NCI-H510A treated with DMSO at 0.1 percent for 48 hours (cell line): ENCODE measurements at regions not wholly inside any gene's neighbourhood (a gene's known extent, or its start where the extent isn't known, plus 50 kb on each side); places are given as distances from the start of the nearest gene placed in this dataset.
"Not testable (repeated sequence)": the region's sequence is repeated elsewhere in the genome, so short reads cannot be mapped to it uniquely, and the experiment has no call there.

ENCODE experiments used
- DNase-seq: peaks from one replicate; lab custom pipeline; 2025; lab: John Stamatoyannopoulos, UW

DNA sequence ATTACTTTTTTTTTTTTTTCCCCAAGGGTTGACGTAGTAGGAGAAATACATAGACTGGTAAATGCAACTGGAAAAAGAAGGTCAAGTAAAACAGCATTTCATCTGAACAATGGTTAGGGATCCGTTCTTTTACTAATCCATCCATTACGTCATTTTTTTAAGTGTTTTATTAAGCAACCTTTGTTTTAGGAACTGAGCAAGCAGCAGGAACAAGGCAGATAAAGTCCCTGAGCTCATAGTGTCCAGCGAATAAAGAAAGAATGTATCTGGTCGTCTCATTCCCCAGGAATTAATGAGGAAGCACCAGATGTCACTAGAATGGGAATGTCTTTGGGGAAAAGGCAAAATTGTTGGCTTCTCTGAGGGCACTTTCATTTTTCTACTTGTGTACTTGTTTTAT, 842.4 kb downstream of the TDRD15 start:
- DNase-seq: no peak

DNA sequence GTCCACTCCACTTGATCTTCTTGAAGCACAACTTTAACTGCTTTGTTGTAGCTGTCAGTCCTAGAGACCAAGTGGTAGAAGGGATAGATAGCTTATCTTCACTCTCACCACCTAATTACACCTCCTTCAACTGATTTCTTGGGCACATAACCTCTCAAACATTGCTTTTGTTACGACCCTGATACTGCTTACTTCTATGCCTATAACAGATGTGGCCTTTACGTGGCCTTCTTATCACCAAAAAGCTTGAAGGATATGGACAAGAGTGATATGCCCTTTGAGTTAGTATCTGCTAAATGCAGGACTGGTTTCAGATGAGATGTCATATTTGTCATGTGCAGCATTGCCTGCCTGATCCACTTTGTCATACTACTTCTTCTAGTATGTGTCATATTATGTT, 847.2 kb downstream of the TDRD15 start:
- no peak for DNase-seq

DNA sequence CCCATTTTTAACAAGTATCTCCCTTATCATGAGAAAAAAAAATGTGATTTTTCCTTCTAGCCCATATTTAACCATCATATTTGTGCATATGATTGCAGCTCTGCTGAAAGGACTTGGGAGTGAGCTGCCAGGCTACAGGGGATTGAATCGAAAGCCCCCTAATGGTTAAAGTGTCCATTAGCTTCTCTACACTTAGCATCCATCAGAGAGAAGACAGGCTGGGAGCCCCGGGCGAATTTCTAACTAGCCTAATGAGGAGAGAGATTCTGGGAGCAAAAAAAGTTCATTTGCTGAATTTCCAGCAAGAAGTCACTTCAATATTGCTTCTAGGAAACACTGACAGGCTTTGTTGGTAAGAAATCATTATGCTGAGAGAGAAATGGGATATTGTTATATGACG, 848.8 kb downstream of the TDRD15 start:
- DNase-seq: no peak

DNA sequence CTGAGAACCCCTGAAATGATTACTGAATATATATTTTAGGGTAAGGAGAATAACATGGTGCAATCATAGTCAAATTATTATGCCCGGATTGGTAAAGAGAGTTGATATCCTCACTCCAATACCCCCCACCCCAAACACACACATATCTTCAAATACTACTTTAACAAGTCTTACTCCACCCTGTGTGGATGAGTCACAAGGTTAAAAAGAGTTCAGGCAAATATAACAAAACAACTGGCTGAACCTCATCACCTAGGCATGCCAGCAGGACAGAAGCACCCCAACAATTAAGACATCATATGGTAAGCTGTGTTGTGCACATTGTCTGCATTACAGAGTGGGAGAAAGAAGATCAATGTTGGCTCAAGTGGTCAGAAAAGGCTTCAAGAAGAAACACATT, 857.4 kb downstream of the TDRD15 start:
- no peak for DNase-seq

DNA sequence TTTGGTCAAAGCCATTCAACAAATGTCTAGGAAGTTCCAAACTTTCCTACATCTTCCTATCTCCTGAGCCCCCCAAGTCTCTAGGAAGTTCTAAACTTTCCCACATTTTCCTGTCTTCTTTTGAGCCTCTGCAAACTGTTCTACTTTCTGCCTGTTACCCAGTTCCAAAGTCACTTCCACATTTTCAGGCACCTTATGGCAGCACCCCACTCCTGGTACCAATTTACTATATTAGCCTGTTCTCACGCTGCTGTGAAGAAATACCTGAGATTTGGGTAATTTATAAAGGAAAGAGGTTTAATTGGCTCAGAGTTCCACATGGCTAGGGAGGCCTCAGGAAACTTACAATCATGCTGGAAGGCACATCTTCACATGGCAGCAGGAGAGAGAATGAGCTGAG, 869.2 kb downstream of the TDRD15 start:
- DNase-seq: no peak

DNA sequence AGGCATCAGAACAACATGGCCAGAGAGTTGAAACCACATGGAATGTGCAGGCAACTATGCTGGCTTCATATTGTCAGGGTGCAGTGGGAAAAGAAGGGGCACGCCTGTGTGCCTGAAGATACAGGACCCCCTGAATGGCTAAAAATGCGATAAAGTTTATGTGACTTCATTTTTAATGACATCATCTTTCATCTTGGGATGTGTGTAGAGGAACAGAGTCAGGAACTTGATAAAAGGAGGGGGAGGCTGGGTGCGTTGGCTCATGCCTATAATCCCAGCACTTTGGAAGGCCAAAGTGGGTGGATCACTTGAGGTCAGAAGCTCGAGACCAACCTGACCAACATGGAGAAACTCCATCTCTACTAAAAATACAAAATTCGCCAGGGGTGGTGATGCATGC, 872.6 kb downstream of the TDRD15 start:
- DNase-seq: no peak

DNA sequence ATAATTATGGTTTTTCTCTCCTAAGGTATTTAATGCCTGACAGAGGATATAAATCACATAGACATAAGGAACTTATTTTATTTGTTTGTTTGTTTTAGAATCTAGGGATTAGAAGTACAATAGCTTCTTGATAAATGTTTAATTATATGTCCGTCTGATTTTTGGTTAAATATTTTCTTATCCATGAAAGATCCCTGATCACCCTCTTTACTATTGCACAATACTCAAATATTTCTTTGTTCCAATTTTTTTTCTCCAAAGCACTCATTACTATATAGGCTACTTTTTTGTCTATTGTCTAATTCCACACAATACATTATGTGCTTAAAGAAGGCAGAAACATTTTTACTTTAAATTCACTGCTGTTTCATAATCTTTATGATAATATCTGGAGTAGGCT, 875.8 kb downstream of the TDRD15 start:
- DNase-seq: no peak

DNA sequence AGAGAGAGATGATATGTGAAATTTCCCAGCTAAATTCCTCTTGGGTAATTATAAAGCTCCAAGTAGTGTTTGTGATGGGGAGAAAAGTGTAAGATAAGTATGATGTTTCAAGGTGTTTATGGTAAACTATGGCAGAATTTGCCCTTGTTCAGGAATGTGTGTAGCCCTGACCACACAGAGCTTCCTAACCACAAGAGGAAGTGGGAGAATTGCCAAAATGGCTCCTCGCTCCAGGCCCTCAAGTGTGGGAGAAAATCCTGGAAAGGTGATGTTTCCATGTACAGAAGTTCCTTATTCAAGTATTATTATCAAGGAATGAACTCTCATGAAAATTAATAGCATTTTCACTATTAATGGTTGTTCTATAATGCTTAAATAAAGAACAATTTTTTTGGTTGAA, 878.3 kb downstream of the TDRD15 start:
- DNase-seq: no peak

DNA sequence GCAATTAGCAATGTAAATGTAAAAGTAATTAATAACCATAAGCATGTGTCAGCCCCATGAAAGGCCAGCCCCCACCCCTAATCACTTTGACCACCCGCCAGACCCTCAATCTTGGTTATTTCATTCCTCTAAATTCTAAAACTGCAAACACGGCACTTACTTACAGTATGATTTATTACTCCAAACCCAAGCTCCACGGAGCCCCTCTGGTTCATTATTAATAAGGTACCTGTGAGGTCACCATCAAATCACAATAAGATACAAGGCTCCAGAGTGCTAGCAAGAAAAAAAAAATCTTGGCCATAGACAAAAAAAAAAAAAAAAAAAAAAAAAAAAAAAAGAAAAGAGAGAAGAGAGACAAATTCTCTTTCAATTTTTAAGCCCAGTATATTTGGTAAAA, 879.5 kb downstream of the TDRD15 start:
- DNase-seq: no peak

DNA sequence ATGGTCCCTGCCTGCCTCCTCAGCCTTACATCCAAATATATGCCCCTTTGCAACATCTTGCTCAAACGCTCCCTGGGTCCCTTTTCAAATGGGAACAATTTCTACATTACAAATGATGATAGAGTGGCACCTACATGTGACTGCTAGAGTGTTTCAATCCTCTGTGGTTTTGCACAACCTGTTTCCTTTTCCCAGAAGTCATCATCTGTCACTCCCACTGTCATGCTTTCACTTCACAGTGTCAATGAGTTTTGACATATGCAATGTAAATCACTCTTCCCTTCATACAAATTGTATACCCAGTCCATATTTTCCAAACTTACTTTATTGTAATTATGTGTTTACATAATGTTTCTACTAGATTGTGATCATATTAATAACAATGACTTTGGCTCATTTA, 887.3 kb downstream of the TDRD15 start:
- DNase-seq: no peak

DNA sequence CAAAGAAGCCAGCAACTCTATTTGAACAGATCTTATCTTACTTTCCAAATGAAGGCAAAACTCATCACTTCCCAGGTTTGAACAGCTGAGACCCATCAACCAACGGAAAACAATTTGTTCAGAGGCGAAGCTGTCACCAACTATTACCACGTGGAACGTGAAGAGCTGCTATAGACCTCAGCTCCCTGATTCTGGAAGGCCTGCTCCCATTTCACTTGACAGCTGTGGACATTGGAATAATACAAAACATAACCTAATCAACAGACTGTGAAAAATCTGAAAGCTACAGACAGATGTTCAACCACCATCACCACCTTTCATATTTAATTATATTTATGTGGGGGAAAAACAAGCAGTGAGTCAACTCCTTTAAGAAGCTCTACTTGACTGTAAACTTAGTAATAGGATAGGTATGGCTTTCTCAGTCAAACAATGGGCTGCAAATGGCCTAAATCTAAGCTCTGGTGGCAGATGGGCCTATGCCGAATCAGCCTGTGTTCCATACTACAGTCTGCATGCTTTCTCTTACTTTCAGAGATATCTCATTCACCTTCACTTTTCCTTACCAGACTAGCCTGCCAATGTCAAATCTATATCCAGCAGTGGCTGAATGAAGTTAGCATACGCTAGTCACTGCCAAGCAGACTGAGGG, 896.4 kb downstream of the TDRD15 start:
- DNase-seq: no peak

DNA sequence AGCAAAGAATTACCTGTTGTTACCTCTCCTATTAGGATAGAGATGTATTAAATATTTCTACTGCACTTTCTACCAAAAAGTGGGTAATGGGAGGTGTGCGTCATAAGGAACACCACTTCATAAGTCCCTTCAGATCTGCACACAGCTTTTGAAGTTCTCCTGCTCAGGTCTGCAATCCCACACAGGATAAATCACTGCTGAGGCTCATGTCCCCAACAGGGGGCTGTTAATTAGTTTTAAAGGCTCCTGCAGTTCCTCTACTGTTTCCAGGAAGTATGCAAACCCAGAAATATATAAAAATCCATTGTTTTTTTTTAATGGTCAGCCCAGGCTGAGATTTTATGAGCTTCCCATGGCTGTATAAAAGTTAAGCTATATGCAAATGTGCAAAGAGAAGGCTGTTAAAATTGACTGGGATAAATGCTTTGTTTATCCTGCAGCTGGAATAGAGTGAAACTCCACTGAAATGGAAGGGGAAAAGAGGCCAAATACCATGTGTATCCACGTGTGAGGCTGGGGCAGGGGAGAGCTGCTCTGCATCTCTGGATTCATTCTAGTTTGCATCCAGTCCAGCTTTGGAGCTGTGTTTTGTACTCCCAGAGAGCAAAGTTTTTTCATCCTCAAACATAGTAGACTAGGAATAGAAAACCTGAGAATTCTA, 903.7 kb downstream of the TDRD15 start:
- DNase-seq: no peak

DNA sequence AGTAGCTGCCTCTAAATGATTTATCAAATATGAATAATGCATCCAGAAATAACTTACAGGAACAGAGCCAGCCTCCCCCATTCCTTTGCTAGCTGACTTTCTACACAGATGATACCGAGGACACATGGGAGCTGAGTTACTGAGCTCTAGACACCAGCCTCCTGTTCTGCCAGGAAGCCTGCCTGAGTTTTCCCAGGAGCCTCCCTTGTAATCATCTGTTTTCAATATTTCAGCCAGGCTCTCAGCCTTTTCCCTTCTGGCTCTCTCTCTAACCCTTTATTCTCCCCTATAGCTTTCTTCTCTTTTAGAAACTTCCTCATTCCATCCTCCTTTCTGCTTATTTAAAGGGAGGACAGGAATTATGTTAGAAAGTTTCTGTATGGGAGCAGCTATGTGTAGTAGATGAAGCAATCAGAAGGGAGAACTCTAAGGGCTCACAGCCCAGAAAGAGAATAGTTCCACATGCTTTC, 911.6 kb downstream of the TDRD15 start:
- no peak for DNase-seq

DNA sequence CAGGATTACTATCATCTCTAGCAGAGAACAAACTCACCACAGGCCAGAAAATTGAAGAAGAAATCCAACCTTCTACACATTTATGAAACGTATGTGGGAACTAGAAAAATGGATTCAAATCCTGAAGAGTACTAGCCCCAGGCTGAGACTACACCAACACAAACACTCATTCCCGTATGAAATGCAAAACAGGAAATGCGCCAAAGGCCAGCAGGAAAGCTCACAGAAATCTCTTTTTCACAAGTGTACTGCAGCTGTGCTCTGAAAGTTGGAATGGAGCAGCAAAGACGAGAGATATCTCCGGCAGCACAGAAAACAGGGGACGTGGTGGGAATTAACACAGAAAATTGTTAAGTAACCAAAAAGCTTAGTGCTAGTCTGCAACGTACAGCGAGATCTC, 913.5 kb downstream of the TDRD15 start:
- peak; percentile 2 for DNase-seq

DNA sequence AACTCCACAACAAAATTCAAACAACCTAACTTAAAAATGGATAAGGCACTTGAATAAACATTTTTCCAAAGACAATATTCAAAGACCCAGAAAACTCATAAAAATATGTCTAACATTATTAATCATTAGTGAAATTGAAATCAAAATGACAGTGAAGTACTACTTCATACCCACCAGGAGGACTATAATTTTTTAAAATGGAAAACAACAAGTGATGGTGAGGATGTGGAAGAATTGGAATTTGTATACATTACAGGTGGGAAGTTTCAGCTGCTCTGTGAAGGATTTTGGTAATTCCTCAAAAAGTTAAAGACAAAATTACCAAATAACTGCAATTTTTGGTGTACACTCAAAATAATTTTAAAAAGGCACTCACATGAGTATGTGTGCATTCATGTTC, 920.0 kb downstream of the TDRD15 start:
- no peak for DNase-seq

DNA sequence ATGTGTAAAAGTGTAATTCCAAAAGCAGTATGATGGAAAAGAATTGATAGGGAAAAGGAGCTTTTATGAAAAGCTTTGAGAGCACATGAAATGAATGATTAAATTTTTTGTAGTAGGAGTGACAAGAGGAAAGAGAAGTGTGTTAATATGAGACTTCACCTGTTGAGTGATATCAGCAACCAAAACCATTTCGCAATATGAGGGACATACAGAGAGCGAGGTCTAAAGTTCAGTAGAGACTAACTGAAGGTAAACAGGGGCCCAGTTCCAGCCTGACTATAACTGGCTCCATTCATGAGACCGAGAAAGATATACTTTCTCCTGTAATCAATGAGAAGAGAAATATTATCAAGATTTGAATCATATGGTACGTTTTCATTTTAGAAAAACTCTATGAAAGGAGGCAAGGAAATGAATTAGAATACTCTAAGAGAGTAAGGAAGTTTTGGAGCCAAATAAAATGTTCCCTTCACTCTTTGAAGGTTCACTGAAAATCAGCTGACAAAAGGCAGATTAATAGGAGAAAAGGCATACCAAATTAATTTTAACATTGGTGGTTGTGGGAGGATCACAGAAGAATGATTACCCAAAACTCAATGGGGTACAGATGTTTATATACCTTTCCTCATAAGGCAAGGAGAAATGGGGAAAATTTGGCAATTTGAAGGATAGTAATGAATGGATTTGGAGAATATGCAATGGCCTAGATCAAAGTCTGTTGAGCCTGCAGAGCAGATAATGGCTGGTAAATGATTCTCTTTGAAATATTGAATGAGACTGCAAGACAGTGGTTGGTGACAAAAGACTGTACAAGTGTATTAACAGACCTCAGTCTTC, 932.2 kb downstream of the TDRD15 start:
- no peak for DNase-seq

DNA sequence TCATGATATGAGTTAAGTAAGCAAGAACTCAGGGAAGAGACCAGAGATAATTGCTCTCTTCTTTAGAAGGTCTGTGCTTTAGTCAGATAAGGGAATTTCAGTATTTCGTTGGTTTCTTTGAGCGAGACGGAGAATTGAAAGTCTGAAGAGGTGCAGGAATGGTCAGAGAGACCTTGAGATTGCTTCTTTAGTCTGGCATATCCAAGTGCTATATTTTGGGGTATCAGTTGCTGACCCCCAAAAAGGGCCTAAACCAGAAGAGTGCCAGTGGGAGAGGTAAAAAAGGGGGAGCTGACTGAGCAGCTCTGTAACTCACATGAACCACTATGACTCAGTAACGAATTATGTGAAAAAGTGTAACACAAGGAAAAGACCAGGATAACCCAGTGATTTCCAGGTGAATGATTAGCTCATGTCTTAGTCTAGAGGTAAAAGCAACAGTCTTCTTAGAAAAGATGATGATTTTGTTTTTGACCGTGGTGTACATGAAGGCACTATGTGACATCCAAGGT, 932.9 kb downstream of the TDRD15 start:
- no peak for DNase-seq

DNA sequence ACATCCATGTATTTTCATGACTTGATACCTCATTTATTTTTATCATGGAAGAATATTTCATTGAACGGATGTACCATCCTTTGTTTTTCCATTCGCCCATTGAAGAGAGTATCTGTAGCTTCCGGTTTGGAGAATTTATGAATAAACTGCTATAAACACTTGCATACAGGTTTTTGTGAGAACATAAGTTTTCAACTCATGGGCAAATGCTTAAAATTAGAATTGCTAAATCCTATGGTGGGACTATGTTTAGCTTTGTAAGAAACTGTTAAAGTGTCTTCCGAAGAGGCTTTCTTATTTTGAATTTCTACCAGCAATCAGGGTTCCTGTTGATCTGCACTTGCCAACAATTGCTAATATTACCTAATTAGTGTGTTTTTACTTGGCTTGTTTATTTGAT, 938.9 kb downstream of the TDRD15 start:
- no peak for DNase-seq

DNA sequence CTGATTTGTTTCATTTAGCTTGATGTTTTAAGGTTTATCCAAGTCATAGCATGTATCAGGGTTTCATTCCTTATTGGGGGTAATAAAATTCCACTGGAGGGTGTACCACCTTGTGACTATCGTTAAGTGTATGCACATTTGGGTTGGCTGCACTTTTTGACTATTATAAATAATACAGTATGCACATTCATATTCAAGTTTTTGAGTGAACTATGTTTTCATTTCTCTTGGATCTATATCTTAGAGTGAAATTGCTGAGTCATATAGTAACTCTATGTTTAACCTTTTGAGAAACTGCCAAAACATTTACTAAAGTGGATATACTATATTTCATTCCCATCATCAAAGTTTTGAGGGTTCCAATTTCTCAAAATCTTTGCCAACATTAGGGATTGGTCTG, 952.7 kb downstream of the TDRD15 start:
- DNase-seq: no peak

DNA sequence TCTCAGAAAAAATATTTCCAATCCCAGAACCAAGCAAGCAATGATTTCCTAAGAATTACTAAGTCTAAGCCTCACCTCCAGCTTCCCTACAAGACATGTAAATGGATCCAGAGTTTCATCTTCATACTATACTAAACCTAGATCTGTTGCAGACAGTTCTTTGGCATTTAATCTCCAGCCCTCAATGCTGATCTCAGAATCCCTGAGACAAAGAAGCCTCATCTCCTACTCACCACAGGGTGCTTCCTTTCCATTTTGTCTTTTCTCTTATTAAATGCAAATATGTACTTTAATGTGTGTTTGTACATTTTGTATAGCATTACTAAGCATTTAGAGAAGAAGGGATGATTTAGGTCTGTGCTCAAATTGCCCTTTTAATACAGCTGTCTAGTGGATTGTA, 954.9 kb downstream of the TDRD15 start:
- no peak for DNase-seq

DNA sequence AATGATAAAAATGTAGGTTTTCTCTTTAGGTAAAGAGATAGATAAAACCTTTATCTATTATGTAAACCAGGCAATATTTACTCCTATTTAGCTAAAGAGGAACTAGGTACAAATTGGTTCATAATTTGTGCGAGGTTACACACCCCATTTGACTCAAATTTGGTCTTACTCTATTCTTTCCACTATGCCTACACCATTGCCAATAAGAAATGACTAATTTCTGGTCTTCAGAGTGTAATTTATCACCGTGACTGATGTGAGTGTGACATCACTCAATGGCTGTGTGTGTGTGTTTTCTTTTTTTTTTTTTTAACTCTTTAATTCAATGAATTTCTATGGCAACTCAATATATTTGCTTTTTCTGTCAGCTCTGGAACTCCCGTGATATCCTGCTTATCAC, 955.8 kb downstream of the TDRD15 start:
- DNase-seq: no peak

DNA sequence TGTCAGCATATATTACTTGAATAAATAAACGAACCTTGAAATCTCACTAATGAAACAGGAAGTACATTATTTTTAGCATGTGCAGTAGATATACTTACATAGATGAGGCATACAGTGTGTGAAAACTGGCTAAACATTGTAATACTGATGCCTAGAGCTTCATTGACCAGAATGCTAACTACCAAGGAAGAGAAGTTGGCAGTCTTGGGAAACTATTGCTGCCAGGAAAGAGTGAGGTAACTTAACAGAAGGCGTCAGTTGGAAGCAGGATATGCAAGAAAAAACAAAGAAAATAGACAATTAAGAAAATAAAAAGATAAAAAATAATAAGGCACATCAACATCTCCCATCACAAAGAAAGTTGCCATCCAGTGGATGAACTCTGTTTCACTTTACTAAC, 963.0 kb downstream of the TDRD15 start:
- no peak for DNase-seq

DNA sequence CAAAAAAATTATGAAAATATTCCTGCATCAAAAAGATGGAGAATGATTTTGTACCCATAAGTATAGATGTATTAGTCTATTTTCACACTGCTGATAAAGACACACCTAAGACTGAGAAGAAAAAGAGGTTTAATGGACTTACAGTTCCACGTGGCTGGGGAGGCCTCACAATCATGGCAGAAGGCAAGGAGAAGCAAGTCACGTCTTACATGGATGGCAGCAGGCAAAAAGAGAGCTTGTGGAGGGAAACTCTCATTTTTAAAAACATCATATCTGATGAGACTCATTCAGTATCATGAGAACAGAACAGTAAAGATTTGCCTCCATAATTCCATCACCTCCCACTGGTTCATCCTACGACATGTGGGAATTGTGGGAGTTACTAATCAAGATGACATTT, 979.8 kb downstream of the TDRD15 start:
- DNase-seq: not testable (repeated sequence)
